ENCODE measurements at regions not wholly inside any gene's neighbourhood (a gene's known extent, or its start where the extent isn't known, plus 50 kb on each side); places are given as distances from the start of the nearest gene placed in this dataset.
"Not testable (repeated sequence)": the region's sequence is repeated elsewhere in the genome, so short reads cannot be mapped to it uniquely, and the experiment has no call there.

- intact Hi-C loops (cut with micrococcal nuclease): not testable (repeated sequence)
These were observed 305.5 kb downstream of the SLITRK5 start for GRCh38 chr13:87976650-87977049.

- intact Hi-C loops (cut with micrococcal nuclease): no loop called here
These were observed 310.2 kb downstream of the SLITRK5 start for GRCh38 chr13:87981416-87981815.

- intact Hi-C loops (cut with micrococcal nuclease): no loop called here
These were observed 311.2 kb downstream of the SLITRK5 start for GRCh38 chr13:87982400-87982799.

- intact Hi-C loops (cut with micrococcal nuclease): no loop called here
These were observed 315.6 kb downstream of the SLITRK5 start for GRCh38 chr13:87986639-87987250.

GRCh38 chr13:87998081-87998480 lies 326.9 kb downstream of the SLITRK5 start:
- intact Hi-C loops (cut with micrococcal nuclease): no loop called here

GRCh38 chr13:87999240-87999700 lies 328.1 kb downstream of the SLITRK5 start:
- intact Hi-C loops (cut with micrococcal nuclease): no loop called here

- intact Hi-C loops (cut with micrococcal nuclease): no loop called here
These were observed 328.6 kb downstream of the SLITRK5 start for GRCh38 chr13:87999788-88000187.

- intact Hi-C loops (cut with micrococcal nuclease): no loop called here
These were observed 329.1 kb downstream of the SLITRK5 start for GRCh38 chr13:88000239-88000638.

- intact Hi-C loops (cut with micrococcal nuclease): no loop called here
These were observed 329.6 kb downstream of the SLITRK5 start for GRCh38 chr13:88000787-88001186.

- intact Hi-C loops (cut with micrococcal nuclease): no loop called here
These were observed 334.0 kb downstream of the SLITRK5 start for GRCh38 chr13:88005188-88005587.

GRCh38 chr13:88014527-88014926 lies 343.4 kb downstream of the SLITRK5 start:
- intact Hi-C loops (cut with micrococcal nuclease): no loop called here

GRCh38 chr13:88022431-88023208 lies 351.4 kb downstream of the SLITRK5 start:
- intact Hi-C loops (cut with micrococcal nuclease): no loop called here

- intact Hi-C loops (cut with micrococcal nuclease): no loop called here
These were observed 355.1 kb downstream of the SLITRK5 start for GRCh38 chr13:88026241-88026640.

- intact Hi-C loops (cut with micrococcal nuclease): no loop called here
These were observed 360.9 kb downstream of the SLITRK5 start for GRCh38 chr13:88031980-88032559.

GRCh38 chr13:88036205-88036604 lies 365.0 kb downstream of the SLITRK5 start:
- intact Hi-C loops (cut with micrococcal nuclease): not testable (repeated sequence)

- intact Hi-C loops (cut with micrococcal nuclease): no loop called here
These were observed 371.3 kb downstream of the SLITRK5 start for GRCh38 chr13:88042489-88042888.

- intact Hi-C loops (cut with micrococcal nuclease): no loop called here
These were observed 380.7 kb downstream of the SLITRK5 start for GRCh38 chr13:88051746-88052482.

- intact Hi-C loops (cut with micrococcal nuclease): no loop called here
These were observed 392.6 kb downstream of the SLITRK5 start for GRCh38 chr13:88063741-88064140.

GRCh38 chr13:88066847-88067246 lies 395.7 kb downstream of the SLITRK5 start:
- intact Hi-C loops (cut with micrococcal nuclease): no loop called here

- intact Hi-C loops (cut with micrococcal nuclease): no loop called here
These were observed 397.1 kb downstream of the SLITRK5 start for GRCh38 chr13:88068316-88068715.

GRCh38 chr13:88068975-88069374 lies 397.8 kb downstream of the SLITRK5 start:
- intact Hi-C loops (cut with micrococcal nuclease): no loop called here

- intact Hi-C loops (cut with micrococcal nuclease): no loop called here
These were observed 400.2 kb downstream of the SLITRK5 start for GRCh38 chr13:88071371-88071770.
